WI38 (cell line): ENCODE measurements at regions not wholly inside any gene's neighbourhood (a gene's known extent, or its start where the extent isn't known, plus 50 kb on each side); places are given as distances from the start of the nearest gene placed in this dataset.
A peak's percentile ranks its signal among the peaks of the same experiment; 100 is the strongest.

Experiments
- H3K4me3 ChIP-seq: 2 replicates; pipeline ENCODE4 v1.5.1; 2011; ENCODE audit warnings: low read depth, mild to moderate bottlenecking, control low read depth, low read length
- TF ChIP-seq, protein P1 (sequence below): IDR thresholded peaks from 2 replicates; pipeline ENCODE4 v1.5.1; 2012; ENCODE audit warnings: low read depth, mild to moderate bottlenecking, control low read depth, low read length

DNA sequence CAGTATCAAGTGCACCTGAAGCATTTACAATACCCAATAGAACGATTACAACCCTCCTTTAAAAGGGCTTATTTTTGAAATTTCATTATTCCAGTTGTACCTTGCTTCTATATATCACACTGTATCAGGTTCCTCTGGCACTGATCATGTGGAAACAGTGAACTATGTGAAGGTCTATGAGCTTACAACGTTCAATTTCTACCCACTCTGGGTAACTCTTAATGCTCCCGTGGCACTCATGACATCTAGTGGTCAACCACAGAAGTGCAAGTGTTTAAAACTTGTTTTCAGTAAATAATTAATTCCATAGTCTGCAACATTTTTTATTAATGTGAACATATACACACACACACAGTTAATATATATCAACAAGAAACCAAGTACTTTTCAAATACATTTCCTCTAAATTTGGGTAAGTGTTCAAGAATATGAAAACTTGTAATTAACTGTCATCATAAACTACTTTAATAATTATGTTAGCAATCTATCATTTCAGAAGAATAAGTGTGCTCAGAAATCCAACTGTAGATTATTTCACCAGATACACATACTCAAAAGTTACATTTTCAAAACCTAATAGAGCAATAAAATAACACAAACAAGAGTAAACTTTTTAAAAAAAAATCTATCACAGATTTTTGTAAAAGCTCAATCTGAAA lies 61.0 kb downstream of the MPP7 start:
- TF ChIP-seq, protein P1, sequence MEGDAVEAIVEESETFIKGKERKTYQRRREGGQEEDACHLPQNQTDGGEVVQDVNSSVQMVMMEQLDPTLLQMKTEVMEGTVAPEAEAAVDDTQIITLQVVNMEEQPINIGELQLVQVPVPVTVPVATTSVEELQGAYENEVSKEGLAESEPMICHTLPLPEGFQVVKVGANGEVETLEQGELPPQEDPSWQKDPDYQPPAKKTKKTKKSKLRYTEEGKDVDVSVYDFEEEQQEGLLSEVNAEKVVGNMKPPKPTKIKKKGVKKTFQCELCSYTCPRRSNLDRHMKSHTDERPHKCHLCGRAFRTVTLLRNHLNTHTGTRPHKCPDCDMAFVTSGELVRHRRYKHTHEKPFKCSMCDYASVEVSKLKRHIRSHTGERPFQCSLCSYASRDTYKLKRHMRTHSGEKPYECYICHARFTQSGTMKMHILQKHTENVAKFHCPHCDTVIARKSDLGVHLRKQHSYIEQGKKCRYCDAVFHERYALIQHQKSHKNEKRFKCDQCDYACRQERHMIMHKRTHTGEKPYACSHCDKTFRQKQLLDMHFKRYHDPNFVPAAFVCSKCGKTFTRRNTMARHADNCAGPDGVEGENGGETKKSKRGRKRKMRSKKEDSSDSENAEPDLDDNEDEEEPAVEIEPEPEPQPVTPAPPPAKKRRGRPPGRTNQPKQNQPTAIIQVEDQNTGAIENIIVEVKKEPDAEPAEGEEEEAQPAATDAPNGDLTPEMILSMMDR: peak; percentile 68
- H3K4me3 ChIP-seq: no peak overlapping the region

GRCh38 chr10:28240400-28240799 lies 62.5 kb downstream of the MPP7 start:
- H3K4me3 ChIP-seq: no peak overlapping the region
- TF ChIP-seq, protein P1: no peak

GRCh38 chr10:28236591-28236990 lies 66.3 kb downstream of the MPP7 start:
- TF ChIP-seq, protein P1: no peak
- no peak overlapping the region for H3K4me3 ChIP-seq

GRCh38 chr10:28220811-28221210 lies 82.1 kb downstream of the MPP7 start:
- H3K4me3 ChIP-seq: no peak overlapping the region
- TF ChIP-seq, protein P1: no peak

DNA sequence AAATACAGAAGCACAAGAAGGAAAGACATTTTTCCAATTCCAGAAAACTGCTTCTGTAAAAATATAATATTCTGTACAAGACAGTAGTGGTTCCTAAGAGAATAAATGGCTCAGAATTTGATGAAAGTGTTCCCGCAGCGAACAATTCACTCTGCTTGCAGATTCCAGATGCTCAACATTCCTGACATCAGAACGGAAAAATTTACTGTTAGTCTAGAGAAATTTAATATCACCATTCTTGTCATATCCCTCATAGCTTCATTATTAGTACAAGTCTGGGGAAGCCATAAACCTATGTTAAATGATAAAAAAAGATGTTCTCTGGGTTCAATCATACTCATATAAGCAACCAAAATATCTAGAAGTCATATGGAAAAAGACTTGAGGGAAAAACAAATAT lies 83.6 kb downstream of the MPP7 start:
- H3K4me3 ChIP-seq: no peak overlapping the region
- TF ChIP-seq, protein P1: no peak

- H3K4me3 ChIP-seq: no peak overlapping the region
- TF ChIP-seq, protein P1: no peak
These were observed 85.0 kb downstream of the MPP7 start for GRCh38 chr10:28217848-28218247.

DNA sequence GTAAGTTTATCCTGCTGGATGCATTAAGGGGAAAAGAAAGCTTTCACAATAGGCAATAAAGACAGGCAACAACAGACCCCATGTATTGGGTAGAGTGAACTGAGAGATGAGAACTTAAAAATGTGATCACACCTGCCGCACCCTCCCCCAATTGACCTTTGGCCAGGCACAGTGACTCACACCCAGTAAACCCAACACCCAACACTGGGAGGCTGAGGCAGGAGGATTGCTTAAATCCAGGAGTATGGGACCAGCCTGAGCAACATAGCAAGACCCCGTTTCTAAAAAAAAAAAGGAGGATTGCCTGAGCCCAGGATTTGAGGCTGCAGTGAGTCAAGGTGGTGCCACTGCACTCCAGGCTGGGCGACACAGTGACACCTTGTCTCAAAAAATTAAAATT lies 86.9 kb downstream of the MPP7 start:
- TF ChIP-seq, protein P1: no peak

More for the DNA sequence above, 86.9 kb downstream of the MPP7 start:
- no peak overlapping the region for H3K4me3 ChIP-seq
